ENCODE measurements at regions not wholly inside any gene's neighbourhood (a gene's known extent, or its start where the extent isn't known, plus 50 kb on each side); places are given as distances from the start of the nearest gene placed in this dataset.
"Not testable (repeated sequence)": the region's sequence is repeated elsewhere in the genome, so short reads cannot be mapped to it uniquely, and the experiment has no call there.

- DNase-seq = no peak
These were observed 719.4 kb downstream of the MAT2B start for GRCh38 chr5:164224772-164225171.

GRCh38 chr5:164230341-164230740 lies 724.9 kb downstream of the MAT2B start:
- DNase-seq = no peak

GRCh38 chr5:164233791-164234190 lies 728.4 kb downstream of the MAT2B start:
- DNase-seq = no peak

GRCh38 chr5:164234321-164234720 lies 728.9 kb downstream of the MAT2B start:
- no peak for DNase-seq

- DNase-seq = no peak
These were observed 730.0 kb downstream of the MAT2B start for GRCh38 chr5:164235300-164235891.

GRCh38 chr5:164237486-164237885 lies 732.1 kb downstream of the MAT2B start:
- DNase-seq = no peak

- DNase-seq = not testable (repeated sequence)
These were observed 746.4 kb downstream of the MAT2B start for GRCh38 chr5:164251781-164252180.

GRCh38 chr5:164253764-164254163 lies 748.3 kb downstream of the MAT2B start:
- no peak for DNase-seq

- DNase-seq = no peak
These were observed 750.3 kb downstream of the MAT2B start for GRCh38 chr5:164255598-164256213.

GRCh38 chr5:164256351-164256750 lies 750.9 kb downstream of the MAT2B start:
- no peak for DNase-seq

GRCh38 chr5:164256954-164257353 lies 751.5 kb downstream of the MAT2B start:
- DNase-seq = no peak

GRCh38 chr5:164265566-164265965 lies 760.1 kb downstream of the MAT2B start:
- DNase-seq = no peak

- no peak for DNase-seq
These were observed 761.2 kb downstream of the MAT2B start for GRCh38 chr5:164266571-164266970.

GRCh38 chr5:164277720-164278119 lies 772.3 kb downstream of the MAT2B start:
- DNase-seq = no peak

GRCh38 chr5:164289526-164289925 lies 784.1 kb downstream of the MAT2B start:
- no peak for DNase-seq

- DNase-seq = no peak
These were observed 791.2 kb downstream of the MAT2B start for GRCh38 chr5:164296603-164297080.

- DNase-seq = no peak
These were observed 792.7 kb downstream of the MAT2B start for GRCh38 chr5:164298165-164298564.

- no peak for DNase-seq
These were observed 794.9 kb downstream of the MAT2B start for GRCh38 chr5:164300295-164300694.

GRCh38 chr5:164301136-164301535 lies 795.7 kb downstream of the MAT2B start:
- DNase-seq = no peak

GRCh38 chr5:164301708-164302107 lies 796.3 kb downstream of the MAT2B start:
- DNase-seq = no peak

GRCh38 chr5:164302533-164303235 lies 797.3 kb downstream of the MAT2B start:
- no peak for DNase-seq

- no peak for DNase-seq
These were observed 798.3 kb downstream of the MAT2B start for GRCh38 chr5:164303646-164304215.

- DNase-seq = no peak
These were observed 801.2 kb downstream of the MAT2B start for GRCh38 chr5:164306662-164307061.

- no peak for DNase-seq
These were observed 807.4 kb downstream of the MAT2B start for GRCh38 chr5:164312801-164313200.

All from NCI-H1048 (cell line).